BJ (cell line): ENCODE measurements at regions not wholly inside any gene's neighbourhood (a gene's known extent, or its start where the extent isn't known, plus 50 kb on each side); places are given as distances from the start of the nearest gene placed in this dataset.
"Not testable (repeated sequence)": the region's sequence is repeated elsewhere in the genome, so short reads cannot be mapped to it uniquely, and the experiment has no call there.

ENCODE experiments used
- CTCF ChIA-PET: fragments of 350-600 bp; formaldehyde crosslinking; extraction: SDS; loops from one replicate; lab custom pipeline; 2021; ENCODE audit warnings: antibody characterized with exemption, inconsistent platforms; lab: Yijun Ruan, JAX
- POLR2A ChIA-PET: fragments of 300-600 bp; sonication (Branson Sonifier 250); formaldehyde crosslinking; extraction: SDS; loops from one replicate; lab custom pipeline; 2021; ENCODE audit warnings: antibody characterized with exemption; lab: Charles Lee
- DNase-seq: peaks from one replicate; pipeline ENCODE4 v3.0.0-alpha.2; 2011; ENCODE audit warnings: low read depth
- H3K27me3 ChIP-seq: 2 replicates; pipeline ENCODE4 v1.6.0; 2011; ENCODE audit warnings: low read length; ENCODE audit not compliant: control insufficient read depth, insufficient read depth
- H3K36me3 ChIP-seq: 2 replicates; pipeline ENCODE4 v1.5.1; 2011; ENCODE audit warnings: low read length; ENCODE audit not compliant: control insufficient read depth, insufficient read depth
- H3K4me3 ChIP-seq: 2 replicates; pipeline ENCODE4 v1.5.1; 2011; ENCODE audit warnings: low read depth, mild to moderate bottlenecking, control low read depth, low read length
- CTCF ChIP-seq: IDR thresholded peaks from 2 replicates; pipeline ENCODE4 v1.5.1; 2011; ENCODE audit warnings: low read depth, mild to moderate bottlenecking, control low read depth, inconsistent platforms, low read length, moderate library complexity; ENCODE audit not compliant: insufficient read depth

GRCh38 chr4:52377563-52377962 is 281.5 kb downstream of the USP46 start:
- Histone ChIP-seq H3K27me3 (no peaks in the 10 kb centered on the region; the same call in 1 of the 2 replicates), H3K36me3 (no peaks in the 10 kb centered on the region), H3K4me3 (no peak overlapping the region)
- DNase-seq = no peak
- POLR2A ChIA-PET = no interaction called here
- no peak for TF ChIP-seq CTCF
- CTCF ChIA-PET = interaction anchor here (3.4 to 5.0 kb wide), 2 partner anchors 168 to 606 kb away, joined by 16 to 40 read pairs; no protein-coding TSS in a partner anchor

GRCh38 chr4:52407545-52407944 is 251.6 kb downstream of the USP46 start:
- POLR2A ChIA-PET = no interaction called here

GRCh38 chr4:52408032-52408431 is 251.1 kb downstream of the USP46 start:
- no peaks in the 10 kb centered on the region for H3K36me3 ChIP-seq
- no peak for TF ChIP-seq CTCF
- ChIA-PET CTCF (no interaction called here), POLR2A (no interaction called here)
- no peaks in the 10 kb centered on the region for H3K27me3 ChIP-seq
- H3K4me3 ChIP-seq = no peak overlapping the region
- DNase-seq = no peak

More at GRCh38 chr4:52407545-52407944, 251.6 kb downstream of the USP46 start:
- CTCF ChIA-PET = no interaction called here
- H3K4me3 ChIP-seq = no peak overlapping the region
- DNase-seq = no peak
- TF ChIP-seq CTCF = no peak
- no peaks in the 10 kb centered on the region for H3K27me3 ChIP-seq
- no peaks in the 10 kb centered on the region for H3K36me3 ChIP-seq

GRCh38 chr4:52408471-52408870 is 250.6 kb downstream of the USP46 start:
- DNase-seq = no peak
- Histone ChIP-seq H3K4me3 (no peak overlapping the region), H3K36me3 (no peaks in the 10 kb centered on the region), H3K27me3 (no peaks in the 10 kb centered on the region)
- TF ChIP-seq CTCF = no peak
- POLR2A ChIA-PET = no interaction called here
- CTCF ChIA-PET = no interaction called here

GRCh38 chr4:52409766-52410165 is 249.3 kb downstream of the USP46 start:
- H3K27me3 ChIP-seq, DNase-seq, CTCF ChIA-PET, H3K4me3 ChIP-seq, POLR2A ChIA-PET, H3K36me3 ChIP-seq: not testable (repeated sequence)

- CTCF ChIA-PET = no interaction called here
- Histone ChIP-seq H3K36me3 (no peaks in the 10 kb centered on the region), H3K4me3 (no peak overlapping the region), H3K27me3 (no peaks in the 10 kb centered on the region)
- no peak for DNase-seq
- POLR2A ChIA-PET = no interaction called here
- no peak for TF ChIP-seq CTCF
These were observed 248.1 kb downstream of the USP46 start for GRCh38 chr4:52410971-52411370.
